ENCODE measurements at regions not wholly inside any gene's neighbourhood (a gene's known extent, or its start where the extent isn't known, plus 50 kb on each side); places are given as distances from the start of the nearest gene placed in this dataset.
"Not testable (repeated sequence)": the region's sequence is repeated elsewhere in the genome, so short reads cannot be mapped to it uniquely, and the experiment has no call there.

- not testable (repeated sequence) for DNase-seq
Observed at GRCh38 chr17:20633268-20634059, 53.9 kb downstream of the CDRT15L2 start.

- DNase-seq, result not testable (repeated sequence)
Observed at GRCh38 chr17:20640147-20640546, 60.6 kb downstream of the CDRT15L2 start.

- peak in 1 of 2 experiments; percentile 23 for DNase-seq
Observed at GRCh38 chr17:20646661-20647272, 67.2 kb downstream of the CDRT15L2 start.

GRCh38 chr17:20649097-20649767 lies 69.7 kb downstream of the CDRT15L2 start:
- DNase-seq, result not testable (repeated sequence)

- DNase-seq, result not testable (repeated sequence)
Observed at GRCh38 chr17:20651022-20651421, 71.5 kb downstream of the CDRT15L2 start.

GRCh38 chr17:20651736-20652135 lies 72.2 kb downstream of the CDRT15L2 start:
- DNase-seq, result not testable (repeated sequence)

GRCh38 chr17:20653391-20653790 lies 73.9 kb downstream of the CDRT15L2 start:
- DNase-seq, result not testable (repeated sequence)

GRCh38 chr17:20654114-20654513 lies 74.6 kb downstream of the CDRT15L2 start:
- DNase-seq, result not testable (repeated sequence)

GRCh38 chr17:20654575-20654974 lies 75.1 kb downstream of the CDRT15L2 start:
- DNase-seq, result not testable (repeated sequence)

GRCh38 chr17:20665103-20665955 lies 85.8 kb downstream of the CDRT15L2 start:
- not testable (repeated sequence) for DNase-seq

- DNase-seq, result not testable (repeated sequence)
Observed at GRCh38 chr17:20666689-20667088, 87.2 kb downstream of the CDRT15L2 start.

GRCh38 chr17:20667712-20668111 lies 88.2 kb downstream of the CDRT15L2 start:
- not testable (repeated sequence) for DNase-seq

- not testable (repeated sequence) for DNase-seq
Observed at GRCh38 chr17:20668316-20668715, 88.8 kb downstream of the CDRT15L2 start.

GRCh38 chr17:20668868-20669267 lies 89.3 kb downstream of the CDRT15L2 start:
- not testable (repeated sequence) for DNase-seq

- DNase-seq, result not testable (repeated sequence)
Observed at GRCh38 chr17:20670506-20670905, 91.0 kb downstream of the CDRT15L2 start.

GRCh38 chr17:20674374-20674773 lies 94.8 kb downstream of the CDRT15L2 start:
- DNase-seq, result not testable (repeated sequence)

- not testable (repeated sequence) for DNase-seq
Observed at GRCh38 chr17:20675707-20676106, 96.2 kb downstream of the CDRT15L2 start.

- not testable (repeated sequence) for DNase-seq
Observed at GRCh38 chr17:20676656-20677055, 97.1 kb downstream of the CDRT15L2 start.

GRCh38 chr17:20677469-20677868 lies 97.9 kb downstream of the CDRT15L2 start:
- DNase-seq, result not testable (repeated sequence)

- DNase-seq, result not testable (repeated sequence)
Observed at GRCh38 chr17:20678424-20678823, 98.9 kb downstream of the CDRT15L2 start.

GRCh38 chr17:20681746-20682722 lies 102.5 kb downstream of the CDRT15L2 start:
- not testable (repeated sequence) for DNase-seq
